ENCODE measurements at regions not wholly inside any gene's neighbourhood (a gene's known extent, or its start where the extent isn't known, plus 50 kb on each side); places are given as distances from the start of the nearest gene placed in this dataset.

DNA sequence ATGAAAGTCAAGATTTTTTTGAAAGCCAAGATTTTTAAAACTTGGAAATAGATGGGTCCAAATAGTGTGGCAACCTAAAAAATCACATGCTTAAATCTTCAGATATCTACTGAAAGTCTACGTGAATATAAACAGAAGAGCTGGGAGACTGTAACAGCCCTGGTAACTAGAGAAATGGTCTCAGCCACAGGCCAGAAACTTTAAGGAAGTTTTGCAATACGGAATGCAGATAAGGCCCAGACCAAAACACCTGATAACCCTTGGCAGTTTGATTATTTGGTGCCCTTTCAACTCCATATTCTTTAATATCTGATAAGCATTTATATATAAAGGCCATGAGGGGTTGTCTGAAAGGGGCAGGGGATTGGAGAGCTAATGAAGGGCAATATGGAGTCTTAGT, 537.3 kb upstream of the TGFBR2 start:
- DNase-seq: no peak

DNA sequence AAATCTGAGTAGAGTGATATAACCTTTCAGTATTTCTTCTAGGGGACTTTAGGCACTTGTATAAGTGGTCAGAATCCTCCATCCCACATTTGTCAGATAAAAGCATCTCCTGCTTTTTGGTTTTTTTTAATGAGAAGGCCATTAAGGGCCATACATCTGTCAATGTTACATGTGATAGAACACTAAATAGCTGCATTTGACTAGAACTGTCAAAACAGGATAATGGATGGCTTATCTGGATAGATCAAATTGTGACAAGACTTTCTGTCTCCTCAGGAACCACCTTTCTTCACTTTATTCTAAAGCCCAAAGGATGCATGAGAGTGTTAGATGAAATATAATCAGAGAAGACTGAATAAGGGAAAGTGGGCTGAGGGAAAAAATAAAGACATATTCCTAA, 533.4 kb upstream of the TGFBR2 start:
- no peak for DNase-seq

DNA sequence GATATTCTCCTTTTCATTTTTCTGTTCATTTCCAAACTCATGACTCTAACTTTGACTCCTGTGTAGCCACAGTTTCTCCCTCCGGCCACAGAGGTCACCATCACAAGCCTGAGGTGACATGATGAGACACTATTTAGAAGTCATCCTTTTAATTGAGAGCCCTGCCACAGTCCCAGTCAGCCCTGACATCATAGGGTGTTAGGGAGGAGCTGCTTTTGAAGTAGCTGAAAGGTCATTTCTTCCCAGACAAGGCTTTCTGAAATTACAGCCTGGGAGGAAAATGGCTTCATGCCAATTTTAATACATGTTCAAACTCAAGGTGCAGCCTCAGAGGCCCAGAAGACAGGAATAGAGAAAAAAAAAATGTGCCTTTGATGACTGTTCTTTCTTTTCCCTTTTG, 532.8 kb upstream of the TGFBR2 start:
- DNase-seq: no peak

DNA sequence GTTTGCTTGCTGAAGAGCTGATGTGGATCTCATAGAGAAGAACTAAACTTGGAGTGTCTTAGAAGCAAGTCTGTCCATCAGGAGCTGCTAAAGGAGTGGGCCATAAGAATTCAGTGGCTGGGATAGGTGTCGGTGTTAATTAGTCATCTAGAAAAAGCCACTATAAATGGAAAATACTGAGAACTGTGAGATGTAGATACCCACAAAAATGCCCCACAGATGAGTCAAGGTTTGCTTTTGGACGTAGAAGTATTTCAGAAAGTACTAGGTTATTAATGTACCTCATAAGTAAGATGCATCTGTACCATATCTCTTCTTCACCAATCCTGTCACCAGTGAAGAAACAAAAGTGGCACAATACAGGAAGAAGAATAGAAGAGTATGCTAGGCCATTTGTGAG, 530.9 kb upstream of the TGFBR2 start:
- DNase-seq: no peak

DNA sequence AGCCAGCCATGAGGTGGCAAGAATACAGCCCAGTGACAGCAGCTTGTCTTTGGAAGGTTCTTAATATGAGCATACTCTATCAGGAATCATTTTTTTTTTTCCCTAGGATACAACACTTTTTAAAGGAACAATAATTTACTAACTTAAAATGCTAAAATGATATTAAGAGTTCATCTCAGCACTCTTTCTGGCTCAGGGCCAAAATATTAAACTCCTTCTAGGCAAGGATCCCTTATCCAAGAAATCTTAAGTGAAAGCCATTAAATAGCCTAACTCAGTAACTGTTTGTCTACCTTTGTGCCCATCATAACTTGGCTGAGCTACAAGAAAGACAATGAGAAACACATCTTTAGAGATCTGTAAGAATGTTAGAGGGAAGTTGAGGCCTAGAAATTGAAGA, 529.5 kb upstream of the TGFBR2 start:
- no peak for DNase-seq

DNA sequence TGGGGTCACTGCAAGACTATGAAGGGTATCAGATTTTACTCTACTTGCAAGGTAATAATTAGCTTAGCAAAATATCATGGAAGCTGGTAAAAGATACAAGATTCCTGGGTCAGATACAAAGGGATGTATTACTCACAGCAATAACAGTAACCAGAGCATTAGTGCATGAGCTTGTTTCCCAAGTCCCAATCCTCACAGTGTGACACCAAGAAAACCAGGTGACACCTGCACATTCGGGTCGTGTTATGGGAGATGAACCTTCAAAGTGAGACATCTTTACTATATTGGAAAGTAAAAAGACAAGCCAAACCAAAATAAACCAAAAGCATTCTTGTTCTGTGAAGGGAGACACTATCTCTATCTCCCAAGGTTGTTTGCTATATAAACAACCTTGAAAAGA, 528.7 kb upstream of the TGFBR2 start:
- DNase-seq: no peak

DNA sequence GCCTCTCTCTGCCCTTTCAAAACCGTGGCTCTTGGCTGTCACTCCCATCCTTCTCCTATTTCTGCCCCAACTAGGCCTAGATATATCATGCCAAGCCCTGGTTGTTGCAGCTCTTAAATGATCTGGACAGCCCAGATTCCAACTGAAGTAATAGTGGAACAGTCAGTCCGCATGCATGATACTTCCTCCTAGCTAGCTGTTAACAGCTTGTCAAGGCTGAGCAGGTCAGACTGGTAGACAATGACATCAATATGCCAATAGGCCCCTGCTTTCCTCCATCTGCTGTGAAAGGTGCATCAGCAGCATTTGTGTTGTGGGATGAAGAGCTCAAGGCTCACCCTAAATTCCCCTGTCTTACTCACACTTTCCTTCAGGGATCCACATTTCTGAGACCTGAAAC, 527.7 kb upstream of the TGFBR2 start:
- DNase-seq: no peak

DNA sequence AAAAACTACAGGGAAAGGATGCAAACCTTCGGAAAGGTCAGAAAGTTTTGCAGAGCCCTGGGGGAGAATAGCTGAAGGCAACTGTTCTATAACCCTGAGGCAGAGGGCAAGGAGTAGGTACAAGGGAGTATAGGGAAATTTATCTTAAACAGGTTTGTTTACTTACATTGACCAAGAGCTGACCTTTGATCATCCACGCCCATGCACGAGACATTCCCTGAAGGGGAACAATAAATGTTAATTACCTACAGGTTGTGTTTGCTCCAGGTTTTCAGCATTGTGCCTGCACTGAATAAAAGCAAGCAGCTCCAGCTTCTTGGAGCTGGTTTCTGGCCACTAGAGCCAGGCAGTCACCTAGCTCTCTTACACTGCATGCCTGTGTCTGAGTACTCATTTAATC, 524.5 kb upstream of the TGFBR2 start:
- DNase-seq: no peak

DNA sequence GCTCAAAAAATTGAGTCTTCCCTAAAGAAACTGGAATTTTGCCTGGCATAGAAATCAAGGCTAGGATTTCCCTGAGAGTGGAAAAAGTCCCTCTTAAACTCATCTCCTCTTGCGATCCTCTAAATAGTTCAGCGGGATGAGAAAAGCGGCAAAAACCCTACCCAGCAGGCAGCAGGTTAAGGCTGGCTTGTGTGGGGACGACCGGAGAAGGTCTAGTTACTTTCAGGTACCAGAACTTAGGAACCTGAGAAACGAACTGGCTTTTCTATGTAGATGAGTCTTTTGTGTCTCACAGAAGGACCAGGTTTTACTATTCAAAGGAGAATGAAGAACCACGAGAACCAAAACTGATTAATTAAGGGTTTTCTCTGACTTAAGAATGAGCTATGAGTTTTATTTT, 523.7 kb upstream of the TGFBR2 start:
- no peak for DNase-seq

DNA sequence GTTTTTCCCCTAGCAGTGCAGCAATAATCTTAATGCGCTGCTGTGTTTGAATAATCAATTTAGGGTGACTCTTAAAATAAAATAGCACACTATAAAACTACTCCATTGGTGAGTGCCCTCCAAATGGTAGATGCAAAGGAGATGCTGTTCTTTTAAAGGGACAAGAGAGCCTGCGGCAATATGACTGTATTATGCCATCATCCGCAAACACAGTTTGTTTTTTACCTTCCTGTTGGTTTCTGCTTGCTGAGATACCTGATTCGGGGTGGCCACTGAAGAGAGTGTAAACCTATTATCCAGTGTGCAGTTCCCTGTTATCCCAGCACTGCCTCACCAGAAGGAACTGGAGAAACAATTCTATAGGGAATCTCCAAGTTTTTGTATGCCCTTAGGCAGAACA, 523.1 kb upstream of the TGFBR2 start:
- DNase-seq: no peak

DNA sequence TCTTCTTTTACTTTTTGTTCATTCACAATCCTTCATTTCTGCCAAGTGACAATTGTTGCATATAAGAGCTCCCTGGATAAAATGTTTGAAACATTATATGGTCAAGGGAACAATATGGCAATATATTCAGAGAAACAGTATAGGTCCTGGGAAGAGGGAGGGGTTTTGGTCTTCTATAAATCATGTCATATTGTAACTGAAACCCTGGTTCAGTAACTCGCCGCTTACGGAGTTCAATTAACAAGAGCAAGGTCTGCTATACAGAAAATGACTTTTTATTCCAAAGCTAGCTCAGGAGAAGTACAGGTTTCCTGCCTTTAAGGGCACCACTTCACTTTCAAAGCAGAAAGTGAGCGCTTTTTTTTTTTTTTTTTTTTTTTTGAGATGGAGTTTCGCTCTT, 522.1 kb upstream of the TGFBR2 start:
- DNase-seq: no peak

DNA sequence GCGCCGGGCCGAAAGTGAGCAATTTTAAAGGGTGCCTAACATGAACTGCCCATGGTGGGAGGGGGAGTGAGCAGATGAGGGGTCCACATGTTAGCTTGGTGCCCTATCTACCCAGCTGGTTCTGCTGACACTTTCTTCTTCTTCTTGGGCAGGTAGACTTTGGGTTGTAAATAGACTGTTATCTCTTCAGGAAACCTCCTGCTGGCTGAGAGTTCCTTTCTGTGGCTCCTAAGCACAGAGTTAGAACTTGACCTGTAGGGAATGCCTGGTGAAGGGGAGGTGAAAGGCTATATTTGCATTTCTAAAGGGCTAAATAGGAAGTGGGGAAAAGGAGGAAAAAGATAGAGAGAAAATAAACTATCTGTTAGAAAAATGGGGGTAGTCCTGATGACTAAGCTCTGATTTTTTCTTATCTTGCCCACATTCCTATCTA, 521.4 kb upstream of the TGFBR2 start:
- DNase-seq: no peak

DNA sequence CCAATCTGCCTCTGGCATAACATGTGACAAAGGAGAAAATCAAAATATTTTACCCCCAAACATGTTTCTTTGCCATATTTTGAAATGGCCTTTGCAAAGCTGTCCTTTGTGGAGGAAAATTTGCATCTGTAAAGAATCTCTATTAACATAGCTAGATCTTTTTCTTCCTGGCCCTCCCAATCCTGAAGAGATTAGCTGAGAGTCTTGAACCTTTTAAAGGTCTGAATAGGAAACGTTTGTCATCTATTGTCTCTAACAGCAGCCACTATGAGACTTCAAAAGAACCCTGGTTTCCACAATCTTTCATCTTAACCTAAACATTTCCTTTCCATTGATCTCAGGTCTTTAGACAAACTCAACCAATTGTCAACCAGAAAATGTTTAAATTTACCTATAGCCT, 520.9 kb upstream of the TGFBR2 start:
- no peak for DNase-seq

DNA sequence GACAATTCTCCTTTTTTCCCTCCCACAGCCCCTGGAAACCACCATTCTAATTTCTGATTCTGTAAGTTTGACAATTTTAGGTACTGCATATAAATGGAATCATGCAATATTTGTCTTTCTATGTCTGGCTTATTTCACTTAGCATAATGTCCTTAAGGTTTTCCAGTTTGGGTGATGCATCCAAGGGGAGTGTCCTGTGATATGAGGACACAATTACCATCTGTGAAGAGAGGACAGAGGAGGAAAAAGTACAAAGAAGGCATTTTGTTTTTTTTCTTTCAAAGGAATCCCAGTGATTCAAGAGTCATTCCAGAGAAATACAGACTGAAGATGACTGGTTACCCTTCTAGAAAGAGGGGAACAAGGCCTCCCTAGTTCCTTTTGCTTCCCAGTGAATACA, 514.7 kb upstream of the TGFBR2 start:
- no peak for DNase-seq

DNA sequence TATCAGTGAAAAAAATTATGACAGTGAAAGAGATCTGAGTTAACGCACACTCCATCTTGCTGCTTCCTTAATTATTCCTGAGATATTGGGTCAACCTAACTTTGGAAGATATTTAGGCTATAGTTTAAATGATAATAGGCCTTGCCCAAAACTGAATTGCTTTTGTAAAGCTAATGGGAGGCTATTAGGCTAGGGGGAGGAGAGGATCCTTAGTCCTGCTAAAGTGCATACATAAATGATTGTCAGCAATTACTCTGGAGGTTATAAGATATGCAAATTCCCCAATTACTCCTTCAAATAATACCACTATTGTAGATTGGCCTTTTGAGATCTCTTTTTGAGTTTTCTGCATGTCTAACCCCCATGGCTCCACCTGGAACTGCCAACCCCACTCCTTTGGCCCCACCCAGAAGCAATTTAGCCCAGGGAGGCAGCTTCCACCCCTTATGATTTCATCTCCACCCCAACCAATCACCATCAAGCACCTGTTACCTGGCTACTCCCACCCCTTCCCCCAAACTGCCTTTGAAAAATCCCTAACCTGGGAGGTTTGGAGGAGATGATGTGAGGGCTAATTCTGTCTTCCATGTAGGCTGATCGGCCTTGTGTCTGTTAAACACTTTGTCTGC, 509.3 kb upstream of the TGFBR2 start:
- DNase-seq: no peak

DNA sequence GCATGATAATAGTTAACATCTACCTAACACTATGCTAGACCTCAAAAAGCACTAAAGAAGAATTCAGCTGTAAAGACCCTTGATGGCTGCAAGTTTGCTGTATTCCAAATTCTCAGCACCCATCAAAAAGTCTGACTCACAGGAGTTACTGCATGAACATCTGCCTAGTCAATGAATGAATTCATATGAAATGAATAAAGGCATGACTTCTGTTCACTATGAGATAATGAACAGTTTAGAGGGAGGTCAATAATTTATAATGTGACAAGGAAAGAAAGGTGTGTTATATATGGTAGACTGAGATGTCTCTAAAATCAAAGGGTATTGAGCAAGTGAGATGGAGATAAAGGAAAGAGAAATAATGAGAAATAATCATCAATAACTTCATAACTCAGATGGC, 508.2 kb upstream of the TGFBR2 start:
- no peak for DNase-seq

DNA sequence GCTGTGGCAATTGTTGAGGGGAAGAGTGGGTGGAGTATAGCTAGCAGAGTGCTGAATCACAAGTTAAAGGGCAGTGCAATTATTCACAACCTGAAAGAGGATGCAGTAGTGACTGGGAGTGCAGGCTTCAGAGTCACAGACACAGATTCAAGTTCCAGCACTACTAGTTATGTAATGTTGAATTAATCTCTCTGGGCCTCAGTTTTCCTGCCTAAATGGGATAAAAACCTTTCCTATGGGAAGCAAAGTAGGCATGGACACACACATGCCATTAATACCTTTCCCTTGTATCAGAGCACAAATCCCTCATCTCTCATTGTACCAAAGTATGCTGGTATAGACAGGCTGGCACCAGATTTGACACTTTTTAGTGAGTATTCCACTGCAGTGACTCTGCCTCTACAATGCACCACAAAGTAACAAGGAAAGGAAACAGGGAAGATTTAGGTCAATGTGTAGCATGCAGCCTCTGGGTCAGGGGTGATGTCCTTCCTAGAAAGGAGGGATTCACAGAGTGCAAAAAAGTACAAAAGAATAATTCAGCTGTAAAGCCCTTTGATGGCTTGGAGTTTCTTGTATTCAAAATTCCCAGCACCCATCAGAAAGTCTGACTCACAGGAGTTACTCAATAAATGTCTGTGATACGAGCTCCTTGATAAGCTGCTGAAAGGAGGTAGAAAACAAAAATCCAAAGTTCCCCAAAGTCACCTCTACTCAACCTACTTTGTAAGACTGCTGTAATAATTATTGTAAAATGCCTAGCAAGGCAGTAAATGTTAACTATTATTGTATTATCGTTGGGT, 507.5 kb upstream of the TGFBR2 start:
- no peak for DNase-seq

DNA sequence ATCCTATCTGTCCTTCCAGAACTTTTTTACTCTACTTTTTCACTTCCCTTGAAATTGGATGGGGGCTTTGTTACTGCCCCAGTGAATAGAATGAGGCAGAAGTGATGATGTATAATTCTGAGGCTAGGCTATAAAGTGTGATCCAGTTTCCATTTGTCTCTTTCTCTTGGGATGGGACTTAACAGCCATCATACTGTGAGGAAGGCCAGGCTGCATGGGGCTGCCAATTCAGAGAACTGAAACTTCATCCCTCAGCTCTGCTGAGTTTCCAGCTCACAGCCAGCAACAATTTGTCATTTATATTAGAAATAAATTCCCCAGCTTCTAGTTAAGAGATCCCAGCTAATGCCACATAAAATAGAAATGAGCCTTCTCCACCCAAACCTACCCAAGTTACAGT, 504.0 kb upstream of the TGFBR2 start:
- DNase-seq: no peak

DNA sequence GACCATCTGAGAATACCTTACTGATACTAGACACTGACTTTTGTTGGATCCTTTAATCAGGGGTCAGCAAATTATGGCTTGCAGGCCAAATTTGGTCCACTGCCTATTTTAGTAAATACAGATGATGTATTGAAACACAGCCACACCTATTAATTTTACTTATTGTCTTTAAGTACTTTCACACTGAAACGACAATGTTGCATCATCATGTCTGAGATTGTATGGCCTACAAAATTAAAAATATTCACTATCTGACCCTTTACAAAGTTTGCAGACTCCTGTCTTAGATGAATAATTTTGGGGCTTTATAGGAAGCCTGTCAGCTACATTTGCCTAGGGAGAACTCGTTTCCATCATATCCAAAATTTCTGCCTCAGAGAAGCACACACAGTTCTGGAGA, 503.2 kb upstream of the TGFBR2 start:
- DNase-seq: no peak

DNA sequence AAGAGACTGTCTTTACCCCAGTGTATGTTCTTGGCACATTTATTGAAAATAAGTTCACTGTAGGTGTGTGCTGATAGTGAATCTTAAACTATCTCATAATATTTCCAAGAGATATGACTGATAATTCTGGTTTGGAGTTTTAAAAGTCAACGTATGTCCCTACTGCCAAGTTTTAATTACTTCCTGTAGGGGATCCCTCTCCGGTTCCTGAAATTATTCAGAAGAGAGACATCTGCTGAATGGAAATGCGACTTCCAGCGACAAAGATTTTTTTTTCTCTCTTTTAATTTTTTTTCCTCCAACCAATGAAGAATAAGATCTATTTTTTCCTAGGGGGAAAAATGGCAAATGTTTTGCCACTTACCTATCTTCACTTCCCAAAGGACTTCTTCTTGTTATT, 498.9 kb upstream of the TGFBR2 start:
- no peak for DNase-seq

DNA sequence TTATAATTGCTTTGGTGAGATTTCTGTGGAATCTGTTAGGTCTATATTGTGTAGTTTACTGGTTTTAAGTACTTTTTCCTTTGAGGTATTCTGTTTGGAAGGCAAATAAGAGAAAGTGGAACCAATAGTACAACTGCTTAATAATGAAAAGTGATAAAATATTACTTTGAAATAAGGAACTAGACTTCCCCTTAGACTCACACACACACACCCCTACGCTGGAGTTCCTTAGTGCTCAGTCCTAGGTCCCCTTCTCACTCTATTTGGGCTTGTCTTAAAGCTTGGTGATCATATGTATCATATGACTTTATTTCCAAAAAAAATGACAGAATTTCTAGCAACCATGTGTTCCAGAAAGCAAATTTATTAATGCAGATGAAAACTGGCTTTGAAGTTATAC, 494.0 kb upstream of the TGFBR2 start:
- DNase-seq: no peak

DNA sequence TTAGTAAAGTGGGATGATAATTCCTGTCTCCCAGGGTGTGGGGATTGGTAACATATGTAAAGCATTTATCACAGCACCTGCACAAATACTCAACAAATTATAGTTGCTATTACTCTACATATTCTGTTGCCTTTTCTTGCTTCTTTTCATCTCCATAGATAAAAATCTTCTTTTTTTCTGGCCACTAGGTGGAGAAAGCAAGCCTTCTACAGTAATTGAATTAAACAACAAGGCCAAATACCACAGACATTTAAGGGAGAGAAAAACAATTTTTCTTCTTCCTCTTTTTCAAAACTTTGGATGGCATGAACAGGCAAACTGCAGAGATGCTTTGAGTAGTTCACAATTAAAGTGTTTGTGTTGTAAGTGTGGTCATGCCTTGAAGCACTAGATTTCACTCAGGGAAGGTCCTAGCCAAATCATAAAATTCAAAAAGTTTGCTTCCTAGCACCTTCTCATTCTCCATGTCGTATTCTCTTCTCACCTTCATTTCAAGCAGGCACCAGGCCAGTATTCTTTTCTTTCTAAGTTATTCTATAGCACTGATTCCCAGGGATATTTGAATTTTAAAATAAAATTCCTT, 493.4 kb upstream of the TGFBR2 start:
- DNase-seq: peak in 2 of 58 donors; percentile 10 to 26

DNA sequence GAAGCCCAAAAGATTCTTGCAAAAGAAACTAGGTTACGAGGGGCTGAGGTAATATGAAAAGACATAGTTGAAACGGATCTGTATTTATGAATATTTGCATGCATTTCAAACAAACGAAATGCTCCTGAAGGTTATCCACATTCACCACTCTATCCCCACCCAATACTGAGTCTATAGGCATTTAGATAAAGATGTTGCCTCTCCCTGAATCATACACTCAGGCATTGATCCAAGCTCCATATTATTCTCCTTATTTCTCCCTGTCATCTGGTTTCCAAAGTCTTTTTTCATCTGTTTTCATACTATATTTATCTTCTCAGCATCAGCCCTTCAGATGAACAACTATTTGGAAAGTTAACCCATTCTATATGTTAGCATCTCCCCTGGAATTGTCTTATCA, 492.5 kb upstream of the TGFBR2 start:
- DNase-seq: no peak

Data from anterior cingulate cortex (tissue), 58 donors.